CD4-positive, alpha-beta T cell treated with Interferon gamma for 1 hour (primary cell): ENCODE measurements at regions not wholly inside any gene's neighbourhood (a gene's known extent, or its start where the extent isn't known, plus 50 kb on each side); places are given as distances from the start of the nearest gene placed in this dataset.
"Not testable (repeated sequence)": the region's sequence is repeated elsewhere in the genome, so short reads cannot be mapped to it uniquely, and the experiment has no call there.

Source experiments
- DNase-seq: peaks from one replicate; pipeline ENCODE4 v3.0.0-alpha.2; 2020

DNA sequence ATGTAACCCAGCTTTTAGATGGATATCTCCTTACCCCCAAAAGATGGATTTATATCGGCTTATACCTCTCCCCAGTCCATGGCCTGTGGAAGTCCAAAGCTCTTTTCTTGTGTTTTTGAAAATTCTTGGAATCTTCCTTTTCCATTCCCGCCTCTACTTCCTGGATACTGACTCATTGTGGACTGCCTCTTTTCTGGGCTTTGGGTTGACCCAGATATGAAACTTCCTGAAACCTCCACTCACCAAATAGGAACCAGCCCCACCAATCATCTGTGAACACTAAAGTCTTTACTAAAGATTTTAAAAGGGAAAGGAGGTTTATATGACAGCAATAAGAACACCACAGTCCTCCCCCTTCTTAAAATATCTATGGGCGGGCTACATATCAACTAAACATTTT, 163.4 kb upstream of the SYN3 start:
- DNase-seq, result no peak

DNA sequence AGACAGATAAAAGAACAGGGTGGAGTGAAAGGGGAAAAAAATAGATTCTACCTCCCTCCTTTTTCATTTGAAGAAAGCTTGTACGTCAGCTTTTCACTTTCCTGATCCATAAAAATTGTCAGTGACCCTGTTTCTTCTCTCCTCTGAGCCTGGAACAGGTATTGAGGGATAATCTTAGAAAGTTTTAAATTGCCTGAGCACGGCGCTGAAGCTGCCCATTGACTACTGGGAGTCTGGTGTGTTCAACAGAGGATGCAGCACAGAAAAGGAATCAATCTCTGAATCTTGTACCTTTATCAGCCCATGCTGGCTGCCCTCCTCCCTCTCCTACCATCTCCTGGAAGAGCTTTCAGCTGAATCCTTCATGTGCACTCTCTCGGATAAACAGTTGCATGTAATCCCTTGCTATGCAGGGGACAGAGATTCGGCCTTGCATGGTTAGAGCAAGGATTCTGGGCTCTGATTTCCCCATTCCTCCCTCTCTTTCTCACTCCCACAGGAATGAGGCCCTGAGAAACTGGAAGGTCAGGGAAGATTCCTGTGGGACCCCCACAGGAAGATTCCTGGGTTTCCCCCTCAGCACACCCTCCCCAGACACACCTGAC, 162.4 kb upstream of the SYN3 start:
- DNase-seq, result no peak

DNA sequence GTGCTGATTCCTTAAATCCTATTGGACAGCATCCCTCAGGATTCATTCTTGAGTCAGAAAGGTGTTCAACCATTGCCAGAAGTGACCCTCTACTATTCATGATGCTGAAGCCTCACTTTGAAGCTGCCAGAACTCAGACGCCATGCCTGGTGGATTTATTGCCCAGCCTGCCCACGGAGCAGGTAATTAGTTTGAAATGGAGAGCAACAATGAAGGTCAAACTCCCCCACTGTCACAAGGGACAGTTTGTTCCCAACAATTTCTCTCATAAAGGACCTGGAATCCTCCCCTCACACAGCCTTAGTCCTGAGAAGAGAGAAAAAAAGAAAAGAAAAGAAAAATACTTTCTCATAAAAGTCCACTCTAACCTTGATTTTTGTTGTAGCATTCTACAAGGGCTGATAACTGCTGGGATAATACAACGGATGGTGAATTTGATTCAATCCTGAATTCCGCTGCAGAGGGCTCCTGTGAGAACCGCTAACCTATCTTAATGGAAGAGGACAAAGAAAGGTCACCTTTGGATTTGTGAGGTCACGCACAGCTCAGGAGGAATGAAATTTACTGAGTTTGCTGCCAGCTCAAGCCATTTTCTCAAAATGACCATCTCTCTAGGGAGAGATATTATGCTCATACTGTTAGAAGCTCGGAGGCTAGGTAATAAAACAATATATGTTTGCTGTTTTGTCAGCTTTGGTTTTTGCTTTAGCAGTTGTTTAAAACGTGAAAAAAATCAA, 161.6 kb upstream of the SYN3 start:
- DNase-seq, result no peak

DNA sequence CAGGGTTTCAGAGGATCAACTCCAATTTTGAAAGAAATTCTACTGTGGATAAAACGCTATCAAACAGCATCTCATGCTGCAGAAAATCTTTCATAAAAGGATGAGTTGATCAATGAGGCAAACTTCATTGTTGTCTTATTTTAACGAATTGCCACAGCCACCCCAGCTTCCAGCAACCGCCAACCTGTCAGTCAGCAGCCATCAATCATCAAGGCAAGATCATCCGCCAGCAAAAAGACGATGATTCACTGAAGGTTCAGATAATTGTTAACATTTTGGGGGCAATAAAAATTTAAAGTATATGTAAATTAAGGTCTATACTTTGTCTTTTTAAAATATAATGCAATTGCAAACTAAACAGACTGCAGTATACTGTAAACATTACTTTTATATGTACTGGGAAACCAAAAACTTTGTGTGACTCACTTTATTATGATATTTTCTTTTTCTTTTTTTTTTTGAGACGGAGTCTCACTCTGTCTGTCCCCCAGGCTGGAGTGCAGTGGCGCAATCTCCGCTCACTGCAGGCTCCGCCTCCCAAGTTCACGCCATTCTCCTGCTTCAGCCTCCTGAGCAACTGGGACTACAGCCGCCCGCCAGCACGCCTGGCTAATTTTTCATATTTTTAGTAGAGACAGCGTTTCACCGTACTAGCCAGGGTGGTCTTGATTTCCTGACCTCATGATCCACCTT, 155.3 kb upstream of the SYN3 start:
- no peak for DNase-seq

DNA sequence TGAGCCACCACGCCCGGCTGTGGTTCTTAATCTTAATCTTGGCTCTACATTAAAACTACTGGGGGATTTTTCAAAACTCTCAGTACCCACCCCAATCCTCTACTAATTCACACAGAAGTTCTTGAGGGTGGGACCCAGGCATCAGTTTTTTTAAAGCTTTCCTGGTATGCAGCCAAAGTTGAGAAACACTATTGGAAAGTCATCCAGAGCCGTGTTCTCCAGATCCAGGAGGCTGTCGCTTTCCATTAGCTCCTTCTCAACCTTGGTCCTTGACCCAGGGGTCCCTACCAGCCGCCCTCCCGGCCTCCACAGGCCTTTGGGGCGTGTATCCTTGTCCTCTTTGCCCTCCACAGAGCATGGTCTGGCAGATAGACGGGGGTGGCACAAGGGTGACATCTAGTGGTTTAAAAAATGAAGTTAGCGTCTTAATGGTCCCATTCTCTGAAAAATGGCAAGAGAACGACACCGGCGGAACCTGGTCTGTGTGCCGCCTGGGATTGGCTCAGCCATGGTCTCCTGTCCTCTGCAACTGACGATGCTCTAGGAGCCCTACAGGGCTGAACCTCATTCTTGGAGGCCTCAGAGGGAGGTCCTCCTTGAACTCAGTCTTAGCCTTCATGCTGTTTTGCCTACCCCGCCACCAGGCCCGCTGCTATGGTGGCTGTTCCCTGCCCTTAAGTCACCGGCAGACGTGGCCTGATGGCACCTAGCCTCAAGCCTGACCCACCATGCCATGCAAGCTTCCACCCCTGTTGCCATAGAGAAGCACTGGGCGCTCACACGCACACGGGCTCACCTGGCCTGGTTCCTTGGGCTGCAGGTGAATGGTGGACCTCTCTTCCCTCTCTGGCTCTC, 152.0 kb upstream of the SYN3 start:
- peak; percentile 2 for DNase-seq

DNA sequence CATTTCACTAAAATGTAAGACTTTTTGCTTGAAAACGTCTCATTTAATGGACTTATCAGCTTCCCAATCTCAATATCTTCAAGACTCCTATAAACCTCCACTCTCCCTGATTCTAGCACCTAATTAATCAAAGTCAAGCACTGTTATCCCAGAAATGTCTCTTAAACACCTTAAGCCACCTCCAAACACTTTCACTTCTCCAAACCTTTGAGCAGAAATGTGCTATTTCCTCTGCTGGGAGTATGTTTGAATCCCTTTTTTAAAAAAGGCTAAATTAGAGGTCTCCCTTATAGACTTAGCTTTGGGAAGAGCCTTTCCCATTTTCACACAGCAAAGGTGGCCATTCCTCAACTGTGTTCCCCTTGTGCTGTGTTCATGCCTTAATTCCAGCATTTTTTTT, 146.2 kb upstream of the SYN3 start:
- no peak for DNase-seq

DNA sequence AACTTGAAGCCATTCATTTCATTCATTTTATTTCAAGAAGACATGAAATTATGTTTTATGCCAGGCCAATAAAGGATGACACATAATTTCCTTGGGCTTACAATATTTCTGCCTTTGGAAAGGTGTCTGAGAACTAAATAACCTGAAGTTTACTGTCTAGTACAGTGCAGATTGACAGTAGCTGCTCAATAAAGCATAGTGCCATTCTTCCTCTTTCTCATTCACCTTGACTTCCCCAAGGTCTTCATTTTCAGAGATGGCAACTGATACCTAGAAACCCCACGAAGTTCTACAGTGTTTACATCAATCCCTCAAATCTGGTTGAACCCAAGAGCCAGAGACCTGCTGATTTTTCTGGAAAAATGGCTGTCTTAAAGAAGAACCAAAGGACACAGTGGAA, 144.3 kb upstream of the SYN3 start:
- DNase-seq, result no peak

DNA sequence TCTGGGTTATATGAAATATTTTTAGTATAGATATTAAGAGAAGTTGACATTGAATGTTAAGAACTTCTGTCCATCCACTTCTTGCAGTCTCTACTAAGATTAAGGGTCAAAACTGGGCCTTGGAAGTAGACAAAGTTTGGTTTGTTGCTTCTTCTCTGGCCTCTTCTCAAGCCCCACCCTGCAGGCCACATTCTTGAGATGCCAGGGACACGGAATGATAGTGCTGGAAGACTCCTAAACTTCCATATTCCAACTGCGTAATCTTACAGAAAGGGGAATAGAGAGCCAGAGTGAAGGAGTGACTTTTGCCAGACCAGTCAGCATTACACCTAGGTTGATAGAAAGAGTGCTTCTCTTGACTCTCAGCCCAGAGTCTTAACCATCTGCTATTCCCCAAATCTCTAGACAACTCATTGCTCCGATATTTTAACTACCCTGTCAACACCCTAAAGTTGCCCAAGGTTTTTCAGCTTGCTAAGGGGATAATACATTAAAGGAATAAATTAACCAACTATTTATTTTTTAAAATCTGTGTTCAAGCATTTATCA, 136.4 kb upstream of the SYN3 start:
- DNase-seq, result no peak

DNA sequence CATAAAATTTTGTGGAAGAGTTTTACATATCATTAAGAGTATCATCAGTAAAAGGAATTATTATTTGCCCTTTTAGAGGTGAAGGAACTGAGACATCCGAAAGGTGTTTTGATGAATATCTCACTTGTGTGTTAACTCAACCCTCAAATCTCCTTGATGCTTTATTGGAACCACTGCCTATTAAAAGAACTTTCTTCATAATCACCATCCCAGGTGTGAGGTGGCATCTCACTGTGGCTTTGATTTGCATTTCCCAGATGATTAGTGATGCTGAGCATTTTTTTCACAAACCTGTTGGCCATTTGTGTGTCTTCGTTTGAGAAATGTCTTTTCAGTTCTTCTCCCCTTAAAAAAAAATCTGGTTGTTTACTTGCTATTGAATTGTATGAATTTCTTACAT, 134.0 kb upstream of the SYN3 start:
- DNase-seq, result no peak

DNA sequence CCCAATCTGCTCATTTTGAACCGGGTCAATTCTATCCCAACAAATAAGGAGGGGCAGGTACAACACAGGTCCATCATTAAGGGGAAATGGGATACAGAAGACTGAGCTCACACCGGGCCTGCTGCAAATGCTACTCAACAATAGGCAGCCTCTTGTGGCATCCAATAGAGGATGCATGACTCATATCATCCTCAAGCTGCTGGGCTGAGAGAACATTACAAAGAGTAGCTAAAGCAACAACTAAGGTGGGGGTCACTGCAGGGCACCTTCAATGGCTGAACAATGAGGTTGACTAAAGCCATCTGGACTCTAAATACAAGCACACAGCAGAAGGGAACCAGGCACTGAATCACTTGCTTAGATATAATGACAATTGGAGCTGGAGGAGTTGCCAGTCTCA, 130.1 kb upstream of the SYN3 start:
- DNase-seq, result no peak

DNA sequence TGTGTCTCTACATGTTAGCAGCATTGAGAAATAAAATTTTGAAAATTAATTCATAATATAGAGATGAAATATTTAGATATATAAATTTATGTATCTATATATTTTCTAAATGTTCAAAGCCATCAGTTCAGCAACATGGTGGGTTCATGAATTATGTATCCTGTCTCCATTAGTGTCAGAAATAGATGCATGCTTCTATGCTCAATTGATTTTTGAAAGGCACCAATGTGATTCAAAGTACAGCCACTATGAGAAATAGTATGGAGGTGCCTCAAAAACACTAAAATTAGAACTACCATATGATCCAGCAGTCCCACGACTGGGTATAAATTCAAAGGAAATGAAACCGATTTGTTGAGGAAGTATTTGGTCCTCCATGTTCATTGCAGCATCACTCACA, 128.6 kb upstream of the SYN3 start:
- DNase-seq, result no peak

DNA sequence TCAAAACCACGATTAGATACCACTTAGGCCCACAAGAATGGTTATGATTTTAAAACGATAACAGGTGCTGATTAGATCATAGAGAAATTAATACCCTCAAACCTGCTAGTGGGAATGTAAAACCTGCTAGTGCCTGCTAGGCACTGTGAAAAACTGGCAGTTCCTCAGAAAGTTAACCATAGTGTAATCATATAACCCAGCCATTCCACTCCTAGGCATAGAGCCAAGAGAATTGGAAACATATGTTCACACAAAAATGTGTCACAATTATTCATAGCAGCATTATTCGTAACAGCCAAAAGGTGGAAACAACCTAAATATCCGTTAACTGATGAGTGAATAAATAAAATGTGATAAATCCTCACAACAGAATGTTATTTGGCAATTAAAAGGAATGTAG, 122.2 kb upstream of the SYN3 start:
- DNase-seq, result no peak

DNA sequence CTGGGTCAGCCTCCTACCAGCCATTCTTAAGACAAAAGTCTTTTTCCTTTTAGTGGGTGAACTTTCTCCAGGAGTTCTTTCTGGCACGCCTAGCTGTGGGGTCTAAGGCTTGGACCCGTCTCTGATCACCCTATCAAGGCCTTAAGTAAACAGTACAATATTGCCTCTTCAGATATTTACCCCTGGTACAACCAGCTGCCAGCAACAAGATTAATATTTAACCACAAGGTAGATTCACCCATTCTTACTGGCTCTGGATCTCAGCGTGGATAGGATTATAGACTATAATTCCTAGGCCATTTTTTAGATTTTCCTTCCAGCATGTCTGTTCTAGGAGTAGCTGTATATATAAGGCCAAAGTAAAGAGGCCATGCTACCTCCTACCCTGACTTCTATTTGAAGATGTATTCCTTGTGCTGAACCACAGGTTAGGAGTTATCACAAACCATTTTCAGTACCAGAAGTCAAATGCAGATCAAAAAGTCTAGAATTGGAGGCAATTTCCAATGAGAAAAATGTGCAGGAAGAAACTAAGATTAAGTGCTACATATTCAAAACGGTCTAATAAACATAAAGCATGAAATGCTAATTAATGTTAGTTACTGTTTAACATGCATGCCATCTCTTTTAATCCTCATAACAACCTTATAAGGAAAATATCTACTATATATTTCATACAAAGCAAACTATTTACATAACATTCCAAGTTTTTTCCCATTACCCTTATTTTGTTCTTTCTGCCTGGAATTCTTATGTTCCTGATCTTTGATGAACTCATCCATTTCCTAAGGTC, 110.0 kb upstream of the SYN3 start:
- DNase-seq, result no peak

DNA sequence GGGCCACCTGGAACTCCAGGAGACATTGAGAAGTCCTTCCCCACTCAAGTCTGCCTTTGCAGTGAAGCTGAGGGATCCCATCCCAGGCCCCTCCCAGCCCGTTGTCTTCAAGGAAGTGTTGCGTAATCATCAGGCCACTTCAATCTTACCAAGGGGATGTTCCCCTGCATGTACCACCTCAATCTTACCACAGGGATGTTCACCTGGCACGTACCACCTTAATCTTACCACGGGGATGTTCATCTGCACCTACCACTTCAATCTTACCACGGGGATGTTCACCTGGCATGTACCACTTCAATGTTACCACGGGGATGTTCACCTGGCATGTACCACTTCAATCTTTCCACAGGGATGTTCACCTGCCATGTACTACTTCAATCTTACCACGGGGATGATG, 108.0 kb upstream of the SYN3 start:
- DNase-seq, result no peak

DNA sequence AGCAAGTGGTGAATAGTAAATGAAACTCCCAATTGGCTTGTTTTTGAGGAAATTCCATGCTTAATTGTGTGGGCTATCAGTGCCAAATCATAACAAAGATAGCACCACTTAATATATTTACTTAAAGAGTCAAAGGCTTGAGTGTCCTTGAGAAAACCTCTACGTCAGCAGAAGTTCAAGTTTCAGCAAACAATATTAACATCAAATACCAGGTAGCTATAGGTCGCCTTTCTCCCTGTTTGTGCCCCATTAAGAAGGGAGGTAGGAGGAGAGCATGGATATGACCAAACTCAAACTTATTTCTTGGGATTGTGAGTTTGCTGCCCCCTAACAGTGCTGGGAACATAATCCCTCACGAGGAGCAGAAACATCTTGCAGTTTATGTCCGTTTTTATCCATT, 105.6 kb upstream of the SYN3 start:
- DNase-seq, result no peak

DNA sequence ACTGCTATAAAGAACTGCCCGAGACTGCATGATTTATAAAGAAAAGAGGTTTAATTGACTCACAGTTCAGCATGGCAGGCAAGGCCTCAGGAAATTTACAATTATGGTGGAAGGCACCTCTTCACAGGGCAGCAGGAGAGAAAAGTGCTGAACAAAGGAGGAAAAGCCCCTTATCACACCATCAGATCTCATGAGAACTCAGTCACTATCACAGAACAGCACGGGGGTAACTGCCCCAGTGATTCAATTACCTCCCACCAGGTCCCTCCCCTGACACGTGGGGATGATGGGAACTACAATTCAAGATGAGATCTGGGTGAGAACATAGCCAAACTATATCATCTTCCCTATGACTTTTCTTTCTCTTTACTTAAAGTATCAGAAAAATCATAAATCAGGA, 104.0 kb upstream of the SYN3 start:
- DNase-seq, result no peak

DNA sequence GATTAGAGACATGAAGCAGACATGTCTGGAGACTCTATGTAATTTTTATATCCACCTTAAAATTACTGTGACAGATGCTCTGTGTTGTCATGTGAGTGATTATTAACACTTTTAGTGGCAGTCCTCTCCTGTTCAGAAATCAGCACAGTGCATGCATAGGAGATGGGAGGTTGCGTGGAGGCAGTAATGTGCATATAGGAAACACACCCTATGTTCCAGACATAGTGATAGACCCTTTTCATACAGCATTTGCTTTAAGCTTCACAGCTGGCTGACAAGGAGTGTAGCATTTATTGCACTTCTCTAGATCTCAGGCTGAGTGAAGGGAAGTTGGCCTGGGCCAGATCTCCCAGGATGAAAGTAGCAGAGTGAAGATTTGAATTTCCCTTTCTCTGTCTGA, 102.3 kb upstream of the SYN3 start:
- DNase-seq, result no peak

DNA sequence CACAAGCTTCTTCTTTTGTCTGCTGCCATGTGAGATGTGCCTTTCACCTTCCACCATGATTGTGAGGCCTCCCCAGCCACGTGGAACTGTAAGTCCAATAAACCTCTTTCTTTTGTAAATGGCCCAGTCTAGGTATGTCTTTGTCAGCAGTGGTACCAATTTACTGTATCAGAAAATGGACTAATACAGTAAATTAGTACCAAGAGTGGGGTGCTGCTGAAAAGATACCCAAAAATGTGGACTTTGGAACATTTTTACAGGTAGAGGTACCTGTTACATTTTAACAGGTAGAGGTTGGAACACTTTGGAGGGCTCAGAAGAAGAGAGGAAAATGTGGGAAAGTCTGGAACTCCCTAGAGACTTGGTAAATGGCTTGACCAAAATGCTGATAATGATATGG, 96.8 kb upstream of the SYN3 start:
- not testable (repeated sequence) for DNase-seq

DNA sequence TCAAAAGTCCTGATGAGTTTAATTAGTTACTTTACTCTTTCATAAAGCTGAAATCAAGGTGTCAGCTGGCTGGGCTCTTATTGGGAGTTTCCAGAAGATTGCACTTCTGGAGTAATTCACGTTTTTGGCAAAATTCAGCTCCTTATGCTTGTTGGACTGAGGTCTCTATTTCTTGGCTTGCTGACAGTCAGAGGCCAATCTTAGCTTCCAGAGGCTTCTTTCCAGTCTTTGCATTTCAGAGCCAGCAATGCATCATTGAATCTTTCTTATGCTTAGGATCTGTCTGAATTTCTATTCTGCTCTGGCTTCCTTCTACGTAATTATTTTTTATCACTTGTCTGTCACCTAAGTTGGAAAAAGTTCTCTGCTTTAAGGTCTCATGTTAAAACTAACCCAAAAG, 91.4 kb upstream of the SYN3 start:
- no peak for DNase-seq

DNA sequence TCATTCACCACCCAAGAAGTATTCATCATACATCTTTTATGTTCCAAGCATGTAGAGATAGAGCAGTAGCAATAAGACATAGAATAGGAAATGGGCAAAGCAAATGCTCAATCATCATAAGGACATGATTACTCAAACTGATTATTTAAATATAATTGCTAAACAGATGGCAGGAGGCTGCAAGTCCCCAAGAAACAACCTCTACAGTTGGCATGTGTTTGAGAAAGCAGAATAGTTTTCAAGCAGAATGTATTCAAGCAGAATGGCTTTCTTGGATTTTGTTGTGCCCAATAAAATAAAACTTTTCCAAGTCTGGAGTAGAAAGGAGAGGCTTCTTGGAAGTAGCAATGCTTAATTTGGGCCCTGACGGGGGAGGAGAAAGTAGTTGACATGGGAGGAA, 86.5 kb upstream of the SYN3 start:
- DNase-seq, result no peak

DNA sequence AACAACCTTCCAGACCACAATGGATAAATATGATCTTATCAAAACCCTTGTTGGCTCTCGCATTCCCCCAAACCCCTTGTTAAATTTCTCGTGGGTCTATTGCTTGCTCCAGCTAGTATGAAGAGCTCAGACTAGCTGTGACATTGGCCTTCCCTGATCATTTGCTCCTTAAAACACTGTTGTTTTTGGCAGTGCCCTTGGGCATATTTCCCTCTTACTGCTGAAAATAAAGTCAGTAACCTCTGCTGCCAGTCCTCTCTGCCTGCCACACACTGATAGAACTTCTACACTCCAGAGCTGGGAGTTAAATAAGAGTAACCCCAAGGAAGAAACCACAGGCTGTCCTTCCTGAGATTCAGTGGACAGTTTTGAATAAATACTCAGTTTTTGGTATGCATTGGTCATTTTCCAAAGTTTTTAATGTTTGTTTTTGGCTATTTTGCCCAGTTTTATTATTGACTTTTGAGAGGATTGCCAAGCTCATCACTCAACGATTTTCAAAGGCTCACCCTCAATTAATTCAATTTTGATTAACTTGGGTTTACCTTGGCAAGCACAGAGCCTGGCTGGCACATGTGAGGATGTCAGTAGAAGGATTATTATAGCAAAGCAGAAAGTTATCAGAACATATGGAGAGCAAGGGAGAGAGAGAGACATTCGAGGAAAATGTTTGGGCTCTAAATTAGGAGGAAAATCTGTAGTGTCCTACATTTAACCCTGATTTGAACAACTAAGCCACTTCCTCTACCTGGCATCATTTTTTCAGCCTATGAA, 84.3 kb upstream of the SYN3 start:
- DNase-seq, result no peak

DNA sequence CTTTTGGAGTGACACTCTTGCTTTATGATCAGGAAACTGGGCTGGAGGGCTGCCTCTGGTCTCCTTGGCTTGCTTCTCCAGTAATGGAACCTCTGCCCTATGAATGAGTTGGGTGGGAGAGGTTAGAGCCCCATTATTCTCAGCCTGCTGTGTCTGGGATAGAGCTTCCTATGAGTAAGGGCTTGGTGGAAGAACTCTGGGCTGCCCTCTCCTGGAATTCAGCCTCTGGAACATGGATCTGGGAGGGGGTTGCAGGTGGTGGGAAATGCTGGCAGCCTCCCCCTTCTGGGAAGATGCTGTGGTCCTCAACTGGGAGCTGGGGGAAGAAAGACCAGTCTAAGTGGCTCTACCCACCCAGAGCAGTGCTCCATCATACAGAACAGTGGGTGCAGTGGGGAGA, 81.8 kb upstream of the SYN3 start:
- DNase-seq, result no peak
